ENCODE measurements at regions not wholly inside any gene's neighbourhood (a gene's known extent, or its start where the extent isn't known, plus 50 kb on each side); places are given as distances from the start of the nearest gene placed in this dataset.

GRCh38 chr16:73396556-73396955 is 348.6 kb upstream of the ZFHX3 start:
- TF ChIP-seq CTCF (optimal IDR thresholded peaks at IDR 0.05 in 1 of 3, IDR thresholded peaks at IDR 0.05 in 1 of 3, conservative IDR thresholded peaks at IDR 0.05 in 1 of 3; ENCODE audit: extremely low read depth in 1 of 3, insufficient read depth in 2 of 3, low read length in 3 of 3), result no peak
- TF ChIP-seq EZH2 (IDR thresholded peaks at IDR 0.05; ENCODE audit: low read length), result no peak

Measured in keratinocyte (primary cell).